ENCODE measurements at regions not wholly inside any gene's neighbourhood (a gene's known extent, or its start where the extent isn't known, plus 50 kb on each side); places are given as distances from the start of the nearest gene placed in this dataset.
"Not testable (repeated sequence)": the region's sequence is repeated elsewhere in the genome, so short reads cannot be mapped to it uniquely, and the experiment has no call there.

DNA sequence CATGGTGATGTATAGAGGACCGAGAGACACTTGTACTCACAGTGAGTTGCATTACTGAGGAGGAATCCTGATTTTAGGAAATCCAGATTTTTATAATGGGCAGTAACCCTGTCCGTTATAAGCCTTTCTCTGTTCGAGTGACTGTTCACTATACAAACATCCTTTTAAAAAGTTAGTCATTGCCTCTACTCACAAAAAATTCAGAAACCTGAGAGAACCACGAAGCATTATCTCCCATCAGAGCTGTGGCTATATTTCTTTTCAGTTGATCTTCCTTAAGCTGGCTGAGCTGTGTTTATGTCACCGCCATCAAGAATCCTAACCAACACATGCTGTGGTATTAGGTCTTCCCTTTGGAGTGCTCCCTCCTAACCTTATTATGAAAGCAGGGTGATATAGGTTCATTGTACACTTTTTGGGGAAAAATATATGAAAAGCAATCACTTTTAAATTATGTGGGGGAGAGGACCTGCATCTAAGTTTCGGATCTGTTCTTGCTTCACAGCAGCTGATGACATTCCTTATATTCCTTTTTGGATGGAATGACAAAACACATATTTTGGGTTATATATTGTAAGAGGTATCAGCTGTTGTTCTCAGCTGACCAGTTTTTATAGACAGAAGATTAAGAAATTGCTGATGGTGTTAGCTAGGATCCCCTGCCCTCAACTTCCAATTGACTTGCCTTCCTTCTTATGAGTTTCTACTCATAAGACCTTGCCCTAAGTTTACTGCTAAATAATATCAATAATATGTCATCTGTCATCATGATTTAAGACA lies 465.9 kb upstream of the RASGRP1 start:
- no peak for DNase-seq (ENCODE audit: low read depth)

DNA sequence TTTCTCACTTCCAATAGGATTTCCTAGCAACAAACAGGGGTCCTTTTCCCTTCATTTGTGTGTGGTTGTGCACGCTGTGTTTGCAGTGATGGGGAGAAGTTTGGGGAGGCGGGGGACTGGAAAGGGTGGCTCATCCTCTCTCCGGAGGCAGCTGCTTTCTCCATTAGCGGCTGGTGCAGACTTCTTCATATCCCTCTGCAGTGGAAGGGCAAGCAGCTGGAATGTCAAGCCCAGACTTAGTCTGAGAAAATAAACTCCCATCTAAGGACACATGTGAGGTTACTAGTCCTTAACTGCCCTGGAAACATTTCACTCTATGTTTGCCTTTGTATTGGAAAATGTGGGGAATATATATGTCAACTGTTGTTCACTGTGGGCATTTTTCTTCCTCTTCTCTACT lies 467.0 kb upstream of the RASGRP1 start:
- DNase-seq (ENCODE audit: low read depth): no peak

DNA sequence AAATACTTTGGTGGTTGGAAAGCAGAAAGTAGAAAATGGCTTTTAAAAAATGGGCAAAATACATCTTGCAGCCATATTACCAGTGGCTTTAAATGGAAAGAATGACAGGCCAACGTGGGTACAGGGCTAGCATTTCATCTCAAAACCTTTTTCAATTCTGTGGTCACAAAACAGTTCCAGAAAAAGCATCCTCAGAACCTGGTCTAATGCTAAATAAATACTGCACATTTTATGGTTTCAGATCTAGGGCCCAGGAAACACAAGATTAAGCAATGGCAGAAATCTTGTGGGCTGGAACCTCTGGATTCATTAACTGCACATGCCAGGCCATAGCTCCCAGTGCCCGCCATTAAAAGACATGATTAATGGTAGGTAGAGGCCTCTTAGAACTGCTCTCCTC lies 470.2 kb upstream of the RASGRP1 start:
- DNase-seq (ENCODE audit: low read depth): no peak

DNA sequence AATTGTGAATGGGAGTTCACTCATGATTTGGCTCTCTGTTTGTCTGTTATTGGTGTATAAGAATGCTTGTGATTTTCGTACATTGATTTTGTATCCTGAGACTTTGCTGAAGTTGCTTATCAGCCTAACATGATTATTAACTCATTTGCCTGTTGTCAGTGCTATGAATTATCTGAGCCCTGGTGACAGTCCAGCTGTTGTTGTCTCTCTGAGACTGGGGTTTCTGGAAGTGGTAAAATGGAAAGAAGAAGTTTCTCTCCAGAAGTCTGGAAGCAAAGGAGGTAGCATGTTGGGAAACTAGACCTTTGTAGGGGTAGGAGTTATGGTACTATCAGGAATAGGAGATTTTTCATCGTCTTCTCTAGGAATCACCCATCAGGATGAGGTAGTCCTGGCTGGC lies 473.0 kb upstream of the RASGRP1 start:
- not testable (repeated sequence) for DNase-seq (ENCODE audit: low read depth)

DNA sequence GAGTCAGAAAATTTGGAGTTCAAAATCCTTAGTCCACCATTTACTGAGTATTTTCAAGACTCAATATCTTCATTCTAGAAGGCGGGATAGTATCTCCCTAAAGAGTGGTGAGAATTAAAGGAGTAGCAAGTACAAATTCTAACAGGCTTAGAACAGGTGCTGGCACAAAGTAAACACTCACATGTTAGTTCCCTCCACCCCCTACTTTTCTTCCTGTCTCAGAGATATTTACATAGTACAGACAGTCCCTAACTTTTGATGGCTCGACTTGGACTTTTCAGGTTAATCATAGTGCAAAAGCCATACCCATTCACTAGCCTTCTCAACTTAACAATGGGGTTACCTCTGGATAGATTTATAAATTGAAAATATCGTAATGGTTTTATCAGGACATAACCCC lies 476.2 kb upstream of the RASGRP1 start:
- DNase-seq (ENCODE audit: low read depth): no peak

DNA sequence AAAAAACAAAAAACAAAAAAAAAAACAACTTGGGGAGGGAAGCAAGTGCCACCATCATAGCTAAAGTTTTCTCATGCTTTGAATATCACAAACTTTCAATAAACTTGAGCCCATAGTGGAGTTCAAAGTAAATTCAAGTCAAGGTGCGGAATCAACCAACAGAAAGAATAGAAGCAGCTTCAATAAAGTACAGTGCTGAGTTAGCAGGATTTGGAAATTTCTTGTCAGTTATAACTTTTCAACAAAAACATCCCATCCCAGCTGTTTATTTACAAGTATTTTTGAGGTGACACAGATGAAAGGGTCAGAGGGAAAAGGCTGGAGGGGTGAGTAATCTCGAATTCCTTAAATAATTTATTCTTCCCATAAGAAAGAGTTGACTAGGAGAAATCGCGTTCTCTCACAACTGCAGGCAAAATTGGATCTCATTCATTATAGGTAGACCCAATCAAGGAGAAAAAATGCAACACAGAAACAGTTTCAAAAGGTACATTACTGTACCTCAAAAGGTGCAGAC lies 477.4 kb upstream of the RASGRP1 start:
- DNase-seq (ENCODE audit: low read depth): no peak

DNA sequence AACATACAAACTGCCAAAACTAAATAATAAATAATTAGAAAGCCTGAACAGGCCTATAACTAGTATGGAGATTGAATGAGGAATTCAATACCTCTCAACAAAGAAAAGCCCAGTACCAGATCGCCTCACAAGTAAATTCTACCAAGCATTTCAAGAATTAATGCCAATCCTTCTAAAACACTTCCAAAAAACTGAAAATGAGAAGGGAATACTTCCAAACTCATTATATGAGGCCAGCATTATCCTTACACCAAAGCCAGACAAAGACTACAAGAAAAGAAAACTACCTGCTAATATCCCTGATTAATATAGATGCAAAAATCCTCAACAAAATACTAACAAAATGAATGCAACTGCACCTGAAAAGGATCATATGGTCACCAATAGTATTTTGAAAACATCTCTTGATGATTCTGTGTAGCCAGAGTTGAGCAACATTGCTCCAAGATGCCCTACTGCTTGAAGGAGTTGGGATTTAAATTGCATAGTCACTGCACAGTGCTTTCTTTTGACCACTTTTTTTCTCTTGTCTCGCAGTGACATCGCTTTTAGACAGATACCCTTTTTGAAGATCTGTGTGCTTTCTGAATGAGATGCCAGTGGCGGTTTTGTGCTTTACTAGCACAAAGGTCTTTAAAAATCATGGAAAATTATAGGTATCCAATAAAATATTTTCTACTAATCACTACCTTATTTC lies 487.2 kb upstream of the RASGRP1 start:
- no peak for DNase-seq (ENCODE audit: low read depth)

DNA sequence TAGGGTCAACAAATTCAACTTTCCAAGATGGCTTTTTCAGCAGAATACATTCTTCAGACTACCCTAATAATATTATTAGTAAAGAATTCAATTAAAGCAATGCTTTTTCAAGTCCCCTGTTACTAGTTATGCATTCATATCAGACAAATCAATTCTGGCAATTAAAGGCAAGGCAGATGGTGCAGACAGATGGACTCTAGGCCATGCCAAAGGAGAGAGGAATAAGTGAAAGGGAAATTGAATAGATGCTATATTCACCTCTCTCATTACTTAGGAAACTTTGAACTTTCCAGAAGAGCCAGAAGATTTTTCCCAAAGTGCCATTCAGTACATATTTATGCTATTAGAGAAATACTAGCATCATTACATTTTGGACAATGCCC lies 487.7 kb upstream of the RASGRP1 start:
- DNase-seq (ENCODE audit: low read depth): no peak

DNA sequence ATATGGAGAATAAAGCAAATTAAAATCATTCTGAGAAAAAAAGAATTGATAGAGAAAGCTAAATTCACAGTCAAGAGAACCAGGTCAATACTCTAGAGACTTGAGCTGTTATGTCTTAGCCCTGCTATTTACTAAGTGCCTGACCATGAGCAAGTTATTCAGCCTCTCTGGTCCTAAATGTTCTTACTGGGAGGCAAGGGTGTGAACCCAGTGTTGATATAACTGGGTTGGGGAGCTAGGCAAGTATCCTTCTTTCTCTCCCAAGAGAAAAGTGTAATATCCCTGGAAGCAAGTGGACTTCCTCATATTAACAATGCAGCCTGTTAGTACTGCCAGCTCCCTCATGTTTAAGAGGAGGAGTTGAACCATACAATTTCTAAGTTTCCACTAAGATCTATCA lies 488.9 kb upstream of the RASGRP1 start:
- no peak for DNase-seq (ENCODE audit: low read depth)

DNA sequence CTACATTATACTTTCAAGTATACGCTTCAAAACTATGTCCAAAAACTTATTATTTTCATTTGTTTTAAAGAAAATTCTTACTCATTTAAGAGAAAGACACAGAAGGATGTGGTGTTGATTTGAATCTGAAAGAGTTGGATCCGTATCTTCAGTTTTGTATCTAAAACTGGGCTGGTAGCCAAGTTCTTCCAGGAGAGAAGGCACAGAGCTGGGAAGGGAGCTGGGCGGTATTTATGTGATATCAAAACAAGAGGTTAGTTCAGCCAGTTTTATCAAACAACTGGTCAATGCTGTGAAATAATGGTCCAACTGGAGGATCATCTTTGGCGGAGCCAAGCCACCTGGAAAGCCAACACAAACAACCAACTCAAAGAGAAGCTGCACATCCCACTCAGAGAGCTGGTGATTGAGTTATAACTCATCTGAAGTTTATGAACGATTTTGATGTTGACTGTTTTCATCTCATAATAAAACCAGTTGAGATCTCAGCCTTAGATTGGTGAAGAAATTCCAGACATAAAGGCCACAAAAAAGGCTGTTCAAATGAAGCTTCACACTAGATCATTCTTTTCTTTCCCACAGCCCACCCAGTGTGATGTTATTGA lies 489.6 kb upstream of the RASGRP1 start:
- DNase-seq (ENCODE audit: low read depth): no peak

DNA sequence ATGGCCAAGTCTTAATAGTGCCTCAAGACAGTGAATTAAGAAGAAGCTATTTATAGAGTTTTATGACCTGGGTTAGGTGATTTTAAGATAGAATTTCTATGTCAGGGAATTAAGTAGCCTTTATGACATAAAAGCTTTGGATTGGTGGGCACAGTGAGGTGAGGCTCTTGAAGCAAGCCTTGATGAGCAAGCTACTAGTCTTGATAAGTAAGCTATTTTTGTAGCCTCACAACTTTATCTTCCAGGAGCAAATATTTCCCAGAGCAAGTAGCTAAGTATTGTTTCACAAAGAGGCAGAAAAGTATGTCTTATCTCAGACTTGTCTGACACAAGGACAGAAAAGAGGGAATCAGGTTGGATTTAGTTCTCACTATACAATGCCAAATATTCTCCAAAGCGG lies 491.7 kb upstream of the RASGRP1 start:
- DNase-seq (ENCODE audit: low read depth): no peak

DNA sequence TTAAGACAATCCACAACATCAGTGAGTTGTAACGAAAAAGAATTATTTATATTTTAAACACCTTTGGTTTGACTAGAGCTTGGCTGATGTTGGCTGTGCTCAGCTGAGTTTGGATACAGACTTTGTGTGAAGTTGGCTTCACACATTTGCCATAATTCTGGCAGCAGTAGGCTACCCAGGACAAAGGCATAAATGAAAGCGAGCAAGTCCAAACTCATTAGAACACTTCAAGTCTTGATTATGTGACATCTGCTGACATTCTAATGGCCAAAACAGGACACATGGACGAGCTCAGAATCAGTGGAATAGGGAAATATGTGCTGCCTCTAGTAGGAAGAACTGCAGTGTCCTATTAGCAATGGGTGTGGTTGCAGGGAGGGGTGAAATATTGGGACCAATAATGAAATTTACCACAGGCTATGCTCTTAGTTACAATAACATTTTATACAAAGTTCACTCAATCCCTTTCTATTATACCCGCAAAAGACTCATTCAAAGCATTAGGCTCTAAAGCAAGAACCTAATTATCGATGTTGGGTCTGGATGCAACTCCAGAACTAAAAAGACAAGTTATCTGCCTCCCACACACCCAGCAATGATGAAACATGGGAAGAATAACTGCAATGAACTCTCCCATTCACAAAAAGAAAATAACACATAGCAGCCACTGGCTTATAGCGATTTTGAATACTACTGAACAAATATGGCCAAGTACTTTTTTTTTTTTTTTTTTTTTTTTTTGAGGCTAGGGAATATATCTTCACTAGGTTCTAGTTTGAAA lies 493.9 kb upstream of the RASGRP1 start:
- no peak for DNase-seq (ENCODE audit: low read depth)

DNA sequence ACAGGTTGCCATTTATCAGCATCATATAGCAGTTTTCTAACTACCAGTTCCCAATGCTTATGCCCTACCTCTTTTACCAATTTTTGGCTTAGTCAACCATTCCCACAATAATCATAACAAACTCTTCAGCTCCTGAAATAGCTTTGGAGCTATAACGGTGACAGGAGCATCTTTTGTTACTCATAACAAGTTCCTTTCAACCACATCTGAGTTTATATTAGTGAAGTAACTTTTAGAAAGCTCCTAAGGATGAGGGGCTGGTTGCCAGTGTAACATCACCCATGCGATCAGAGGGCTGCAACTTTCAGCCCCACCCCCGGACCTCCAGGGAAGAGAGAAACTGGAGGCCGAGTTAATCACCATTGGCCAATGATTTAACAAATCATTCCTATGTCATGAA lies 495.3 kb upstream of the RASGRP1 start:
- DNase-seq (ENCODE audit: low read depth): no peak

DNA sequence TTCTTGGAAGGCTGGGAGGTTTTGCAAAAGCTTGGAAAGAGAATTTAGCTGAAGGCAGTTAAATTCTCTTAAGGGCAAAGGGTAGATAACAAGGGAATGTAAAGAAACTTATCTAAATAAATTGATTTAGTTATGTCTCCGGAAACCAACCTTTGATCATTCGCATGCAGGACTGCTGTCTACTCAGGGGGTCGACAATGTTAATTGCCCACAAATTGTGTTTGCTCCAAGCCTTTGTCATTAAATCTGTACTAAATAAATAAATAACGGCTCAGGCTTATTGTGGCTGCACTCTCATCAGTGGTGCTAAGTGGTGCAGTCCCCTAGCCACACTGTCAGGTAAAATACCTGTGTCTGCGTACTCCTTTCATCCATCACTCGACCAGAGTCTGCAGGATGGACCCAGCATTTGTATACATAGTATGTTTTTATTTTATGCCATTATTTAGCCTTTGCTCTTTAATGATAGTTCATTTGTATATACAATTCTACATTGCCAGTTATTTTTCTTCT lies 497.4 kb upstream of the RASGRP1 start:
- no peak for DNase-seq (ENCODE audit: low read depth)

DNA sequence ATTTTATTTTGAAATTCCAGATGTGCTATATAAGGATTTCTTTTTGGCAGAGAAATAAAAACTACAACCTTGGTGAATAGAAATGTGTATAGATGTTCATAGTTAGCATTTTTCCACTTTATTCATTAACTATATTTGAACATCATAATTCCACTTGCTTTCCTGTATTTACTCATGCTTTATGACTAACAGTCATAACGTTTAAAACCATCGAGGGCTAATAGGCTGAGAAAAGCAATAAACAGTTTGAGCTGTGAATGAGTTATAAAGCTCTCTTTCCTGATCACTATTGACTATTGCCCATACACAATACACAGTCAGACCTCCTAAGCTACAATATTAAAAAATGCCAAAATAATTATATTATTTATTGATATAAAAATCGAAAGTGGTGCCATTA lies 502.1 kb upstream of the RASGRP1 start:
- DNase-seq (ENCODE audit: low read depth): no peak

DNA sequence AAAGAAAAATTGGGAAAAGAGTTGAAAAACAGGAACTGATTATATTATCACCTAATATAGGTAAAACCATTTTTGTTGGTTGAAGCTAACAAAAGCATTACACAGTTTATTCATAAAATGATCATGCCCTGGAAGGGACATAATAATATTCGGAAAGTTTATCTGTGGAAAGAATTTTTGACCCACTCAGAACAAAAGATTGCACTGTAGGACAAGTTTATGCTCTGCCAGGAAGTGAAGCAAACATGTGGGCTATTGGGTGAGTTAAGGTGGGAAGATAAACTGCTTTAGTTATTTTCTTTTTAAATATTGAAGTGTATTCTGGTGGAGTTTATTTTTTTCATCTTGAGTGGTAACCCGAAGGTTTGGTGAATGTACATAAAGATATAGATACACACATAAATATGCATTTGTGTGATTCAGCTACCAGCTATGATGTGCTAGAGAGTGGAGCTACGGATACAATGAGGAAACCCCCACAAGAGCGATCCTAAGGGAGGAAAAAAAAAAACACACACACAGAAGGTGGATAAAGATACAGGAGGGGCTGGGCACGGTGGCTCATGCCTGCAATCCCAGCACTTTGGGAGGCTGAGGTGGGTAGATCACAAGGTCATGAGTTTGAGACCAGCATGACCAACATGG lies 506.4 kb upstream of the THBS1 start:
- no peak for DNase-seq (ENCODE audit: low read depth)

DNA sequence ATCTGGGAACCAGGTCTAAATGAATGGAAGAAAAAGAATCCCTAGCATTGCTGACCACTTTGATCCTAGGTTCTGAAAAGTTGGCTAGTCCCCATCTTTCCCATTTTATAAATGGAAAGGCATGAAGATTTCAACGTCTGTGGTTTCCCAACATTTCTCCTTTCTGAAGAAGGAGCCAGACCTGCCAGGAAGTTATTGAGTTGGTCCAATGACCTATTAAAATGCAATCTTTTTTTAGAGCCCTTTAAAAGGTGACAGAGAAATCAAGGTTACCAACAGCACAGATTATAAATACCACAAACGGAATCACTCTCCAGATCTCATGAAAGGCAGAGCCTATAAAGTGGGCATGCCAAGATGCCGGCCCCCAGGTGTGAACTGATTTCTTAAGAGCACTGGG lies 505.6 kb upstream of the THBS1 start:
- no peak for DNase-seq (ENCODE audit: low read depth)

DNA sequence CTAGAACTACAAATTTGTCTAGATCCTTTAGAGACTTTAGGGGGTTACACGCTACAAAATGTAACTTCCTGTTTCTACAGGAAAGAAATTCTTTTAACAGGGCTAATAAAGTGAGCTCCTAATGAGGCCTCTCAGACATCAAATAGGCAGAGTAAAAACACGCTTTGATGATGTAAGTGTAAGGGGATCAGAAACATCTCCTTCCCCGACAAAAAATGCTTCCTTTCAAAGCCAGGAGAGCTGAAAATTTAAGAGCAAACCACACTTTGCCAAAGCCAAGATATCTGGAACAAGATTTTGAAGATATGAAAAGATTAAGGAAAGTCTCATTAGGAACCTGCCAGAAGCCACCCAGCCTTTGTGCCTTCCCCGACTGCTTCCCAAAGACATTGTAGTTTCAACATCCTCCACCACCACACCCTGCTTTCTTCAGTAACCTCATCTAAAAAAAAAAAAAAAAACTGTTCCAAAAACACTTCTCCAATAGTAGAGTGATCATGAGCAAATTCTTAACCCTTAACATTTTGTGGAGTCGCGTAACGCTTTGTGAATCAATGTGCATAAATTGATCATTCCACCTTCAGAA lies 505.0 kb upstream of the THBS1 start:
- no peak for DNase-seq (ENCODE audit: low read depth)

DNA sequence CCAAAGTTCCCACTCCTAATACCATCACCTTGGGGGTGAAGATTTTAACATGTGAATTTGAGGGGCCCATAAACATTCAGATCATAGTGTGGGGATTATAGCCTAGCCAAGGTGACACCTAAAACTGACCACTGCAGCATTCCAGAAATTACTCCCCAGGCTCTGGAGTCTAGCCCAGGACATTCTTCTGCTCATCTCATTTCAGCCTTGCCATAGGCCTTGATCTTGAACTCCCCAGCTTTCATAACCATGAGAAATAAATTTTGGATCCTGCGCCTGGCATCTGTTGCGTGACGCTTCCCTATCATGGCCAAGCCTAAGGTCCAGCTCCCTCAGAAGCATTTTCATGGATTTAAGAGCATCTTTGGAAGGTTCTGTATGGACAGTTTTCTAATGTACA lies 502.9 kb upstream of the THBS1 start:
- no peak for DNase-seq (ENCODE audit: low read depth)

DNA sequence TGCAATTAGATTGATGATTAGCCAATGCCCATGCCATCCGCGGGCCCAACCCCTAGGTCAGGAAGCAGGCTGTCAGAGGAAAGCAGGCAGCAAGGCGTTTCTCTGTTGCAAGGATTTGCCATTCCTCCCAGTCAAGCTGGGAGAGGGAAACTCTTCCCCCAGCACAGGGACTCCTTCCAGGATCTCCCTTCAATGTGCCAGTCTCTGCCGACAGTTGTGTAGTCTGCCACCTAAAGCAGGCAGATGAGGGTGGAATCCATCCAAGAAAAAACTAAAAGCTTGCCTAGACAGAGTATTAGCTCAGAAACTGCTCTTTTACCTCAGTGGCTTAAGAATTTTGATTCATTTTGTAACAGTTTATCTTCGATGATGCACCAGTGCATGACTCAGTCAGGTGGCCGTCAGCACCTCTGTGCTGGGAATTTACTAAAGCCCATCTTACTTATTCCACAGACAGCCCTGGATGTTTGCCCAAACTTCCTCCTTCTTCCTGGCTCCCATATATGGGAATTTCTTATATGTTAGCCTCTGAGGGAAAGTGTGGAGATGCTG lies 501.5 kb upstream of the THBS1 start:
- DNase-seq (ENCODE audit: low read depth): no peak

DNA sequence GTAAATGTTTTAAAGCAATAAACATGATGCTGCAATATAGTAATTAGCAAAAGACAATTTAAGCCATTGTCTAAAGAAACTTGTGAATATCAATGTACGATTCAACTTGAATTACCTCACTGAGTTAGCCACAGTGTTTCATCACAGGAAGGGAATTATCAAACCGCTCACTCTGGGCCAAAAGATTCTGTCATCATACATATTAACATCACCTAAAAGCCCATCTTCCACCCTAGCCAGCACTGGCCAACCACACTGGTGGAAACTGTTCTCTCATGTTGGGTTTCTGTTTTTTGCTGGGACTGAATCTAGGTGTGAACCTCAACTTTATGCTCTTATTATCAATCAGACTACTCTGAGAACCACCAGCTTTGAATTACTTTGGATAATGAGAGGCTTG lies 497.7 kb upstream of the THBS1 start:
- DNase-seq (ENCODE audit: low read depth): no peak
